IPS-18a (cell line): ENCODE measurements at regions not wholly inside any gene's neighbourhood (a gene's known extent, or its start where the extent isn't known, plus 50 kb on each side); places are given as distances from the start of the nearest gene placed in this dataset.

Experiments
- H3K27ac ChIP-seq: one replicate; pipeline ENCODE4 v1.5.1; 2013; ENCODE audit warnings: low read length
- H3K27me3 ChIP-seq: one replicate; pipeline ENCODE4 v1.6.1; 2013; ENCODE audit warnings: mild to moderate bottlenecking, low read length; ENCODE audit not compliant: control insufficient read depth, insufficient read depth
- H3K36me3 ChIP-seq: one replicate; pipeline ENCODE4 v1.6.1; 2013; ENCODE audit warnings: low read depth, low read length; ENCODE audit not compliant: control insufficient read depth
- H3K4me1 ChIP-seq: one replicate; pipeline ENCODE4 v1.6.1; 2013; ENCODE audit warnings: low read depth, low read length; ENCODE audit not compliant: control insufficient read depth
- H3K4me3 ChIP-seq: one replicate; pipeline ENCODE4 v1.5.1; 2013; ENCODE audit warnings: low read length
- H3K9ac ChIP-seq: one replicate; pipeline ENCODE4 v1.6.1; 2013; ENCODE audit warnings: mild to moderate bottlenecking, low read length, moderate library complexity
- H3K9me3 ChIP-seq: one replicate; pipeline ENCODE4 v1.6.1; 2013; ENCODE audit warnings: low read depth, low read length; ENCODE audit not compliant: control insufficient read depth

DNA sequence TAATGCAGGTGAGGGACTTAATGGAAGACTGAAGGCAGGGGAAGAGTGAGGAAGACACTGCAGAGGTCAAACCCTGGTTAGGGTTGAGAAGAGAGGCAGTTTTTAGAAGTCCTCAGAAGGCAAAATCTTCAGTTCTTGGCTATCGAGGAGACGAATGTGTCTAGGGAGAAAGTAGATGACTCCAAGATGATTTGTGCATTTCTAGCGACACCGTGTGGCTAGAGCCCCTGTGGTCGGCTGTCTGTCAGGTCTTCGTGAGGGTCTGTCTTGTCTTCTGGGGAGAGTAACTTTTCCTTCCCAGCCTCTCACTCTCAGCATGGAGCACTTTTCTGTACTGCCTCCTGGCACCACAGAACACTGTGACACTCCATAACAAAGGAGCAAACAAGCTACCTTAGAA, 458.1 kb downstream of the STIM2 start:
- H3K27me3 ChIP-seq = no peaks in the 10 kb centered on the region
- peaks cover 6% of the 10 kb centered on the region for H3K4me1 ChIP-seq
- H3K36me3 ChIP-seq = no peaks in the 10 kb centered on the region
- H3K9ac ChIP-seq = no peak overlapping the region
- H3K9me3 ChIP-seq = no peaks in the 10 kb centered on the region
- H3K27ac ChIP-seq = no peak overlapping the region
- no peak overlapping the region for H3K4me3 ChIP-seq

GRCh38 chr4:27326991-27327390, 466.4 kb downstream of the STIM2 start:
- Histone ChIP-seq H3K9ac (no peak overlapping the region), H3K36me3 (no peaks in the 10 kb centered on the region), H3K27ac (no peak overlapping the region), H3K9me3 (no peaks in the 10 kb centered on the region), H3K27me3 (no peaks in the 10 kb centered on the region), H3K4me1 (peaks cover 4% of the 10 kb centered on the region), H3K4me3 (no peak overlapping the region)

- no peak overlapping the region for H3K9ac ChIP-seq
- no peaks in the 10 kb centered on the region for H3K9me3 ChIP-seq
- H3K27ac ChIP-seq = no peak overlapping the region
- H3K4me3 ChIP-seq = no peak overlapping the region
- H3K27me3 ChIP-seq = no peaks in the 10 kb centered on the region
- no peaks in the 10 kb centered on the region for H3K36me3 ChIP-seq
- H3K4me1 ChIP-seq = peaks cover 4% of the 10 kb centered on the region
Measured at GRCh38 chr4:27327421-27328181, 467.0 kb downstream of the STIM2 start.

GRCh38 chr4:27338530-27338929, 477.9 kb downstream of the STIM2 start:
- H3K9ac ChIP-seq = no peak overlapping the region
- no peaks in the 10 kb centered on the region for H3K4me1 ChIP-seq
- no peak overlapping the region for H3K4me3 ChIP-seq
- H3K36me3 ChIP-seq = no peaks in the 10 kb centered on the region
- no peaks in the 10 kb centered on the region for H3K27me3 ChIP-seq
- H3K27ac ChIP-seq = no peak overlapping the region
- no peaks in the 10 kb centered on the region for H3K9me3 ChIP-seq

DNA sequence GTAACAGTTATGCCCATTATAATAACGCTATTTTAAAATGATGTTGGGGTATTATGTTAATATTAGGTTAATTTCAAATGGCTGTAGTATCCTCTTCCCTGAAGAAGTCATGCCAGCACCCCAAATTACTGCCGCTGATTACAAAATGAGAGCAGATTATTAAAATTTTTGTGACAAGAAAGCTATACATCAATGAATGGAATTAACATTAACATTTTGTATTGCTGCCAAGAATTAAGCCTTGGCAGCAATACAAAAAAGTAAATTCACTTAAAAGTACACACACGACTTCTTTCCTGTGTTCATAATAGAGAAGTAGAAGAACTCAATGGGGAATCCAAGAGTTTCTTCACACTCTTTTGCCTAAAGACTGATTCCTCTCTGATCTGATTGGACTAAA, 482.8 kb downstream of the STIM2 start:
- Histone ChIP-seq H3K4me1 (no peaks in the 10 kb centered on the region), H3K4me3 (no peak overlapping the region), H3K27ac (no peak overlapping the region), H3K9me3 (no peaks in the 10 kb centered on the region), H3K9ac (no peak overlapping the region), H3K36me3 (no peaks in the 10 kb centered on the region), H3K27me3 (no peaks in the 10 kb centered on the region)

DNA sequence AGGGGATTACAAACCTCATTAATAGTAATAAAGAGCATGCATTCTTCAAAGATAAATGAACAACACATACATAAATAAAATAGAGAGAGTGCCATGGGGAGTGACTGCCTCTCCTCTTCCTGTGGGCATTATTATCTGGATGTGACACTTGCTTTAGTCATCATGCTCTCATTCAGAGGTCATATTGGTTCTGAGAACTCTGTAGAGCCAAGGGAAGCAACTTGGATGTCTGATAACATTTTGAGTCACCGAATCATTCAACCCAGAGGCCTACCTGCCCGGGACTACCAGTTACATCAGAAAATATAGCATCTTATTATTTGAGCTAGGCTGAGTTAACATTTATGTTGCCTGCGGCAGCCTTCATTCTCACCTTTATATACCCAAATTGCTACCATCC, 489.5 kb downstream of the STIM2 start:
- H3K9me3 ChIP-seq = no peaks in the 10 kb centered on the region
- no peaks in the 10 kb centered on the region for H3K4me1 ChIP-seq
- no peaks in the 10 kb centered on the region for H3K27me3 ChIP-seq
- H3K27ac ChIP-seq = no peak overlapping the region
- H3K4me3 ChIP-seq = no peak overlapping the region
- no peak overlapping the region for H3K9ac ChIP-seq
- no peaks in the 10 kb centered on the region for H3K36me3 ChIP-seq

DNA sequence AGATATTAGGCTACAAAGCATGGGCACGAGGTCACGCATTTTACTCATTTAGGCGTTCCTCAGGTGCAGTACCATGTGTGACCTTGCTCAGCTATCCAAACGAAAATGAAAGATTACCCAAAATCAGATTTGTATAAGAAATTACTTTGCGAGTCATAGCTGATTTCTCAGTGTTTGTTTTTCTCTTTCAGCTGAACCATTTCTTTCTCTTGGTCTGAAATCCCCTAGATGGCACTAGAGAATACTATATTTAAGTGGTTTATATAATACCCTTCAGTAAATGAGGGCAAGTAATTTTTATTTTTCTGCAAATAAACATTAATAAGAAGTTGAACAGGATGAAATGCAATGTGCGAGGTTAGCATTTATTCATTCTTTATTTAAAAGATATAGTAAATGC, 496.6 kb downstream of the STIM2 start:
- no peak overlapping the region for H3K4me3 ChIP-seq
- H3K9me3 ChIP-seq = no peaks in the 10 kb centered on the region
- no peak overlapping the region for H3K27ac ChIP-seq
- H3K4me1 ChIP-seq = peaks cover 10% of the 10 kb centered on the region
- no peaks in the 10 kb centered on the region for H3K36me3 ChIP-seq
- no peaks in the 10 kb centered on the region for H3K27me3 ChIP-seq
- H3K9ac ChIP-seq = no peak overlapping the region

DNA sequence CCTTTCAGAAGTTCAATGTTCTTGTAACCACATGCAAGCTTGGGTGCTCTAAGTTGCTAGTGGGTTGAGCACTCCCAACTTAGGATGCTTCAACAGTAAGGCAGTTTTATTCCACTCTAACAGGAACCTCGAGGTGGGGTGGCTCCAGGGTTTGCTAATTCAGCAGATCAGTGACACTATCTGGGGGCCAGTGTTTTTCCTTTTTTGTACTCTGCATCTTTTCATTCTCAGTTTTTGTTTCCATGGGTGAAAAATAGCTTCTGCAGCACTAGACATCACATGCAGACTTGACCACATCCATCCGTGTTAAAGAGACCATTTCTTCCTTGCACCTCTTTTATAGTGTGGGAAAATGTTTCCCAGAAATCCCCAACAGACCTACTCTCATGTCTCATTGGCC, 497.6 kb downstream of the STIM2 start:
- Histone ChIP-seq H3K27me3 (no peaks in the 10 kb centered on the region), H3K4me3 (no peak overlapping the region), H3K27ac (no peak overlapping the region), H3K9ac (no peak overlapping the region), H3K36me3 (no peaks in the 10 kb centered on the region), H3K4me1 (peaks cover 10% of the 10 kb centered on the region), H3K9me3 (no peaks in the 10 kb centered on the region)

DNA sequence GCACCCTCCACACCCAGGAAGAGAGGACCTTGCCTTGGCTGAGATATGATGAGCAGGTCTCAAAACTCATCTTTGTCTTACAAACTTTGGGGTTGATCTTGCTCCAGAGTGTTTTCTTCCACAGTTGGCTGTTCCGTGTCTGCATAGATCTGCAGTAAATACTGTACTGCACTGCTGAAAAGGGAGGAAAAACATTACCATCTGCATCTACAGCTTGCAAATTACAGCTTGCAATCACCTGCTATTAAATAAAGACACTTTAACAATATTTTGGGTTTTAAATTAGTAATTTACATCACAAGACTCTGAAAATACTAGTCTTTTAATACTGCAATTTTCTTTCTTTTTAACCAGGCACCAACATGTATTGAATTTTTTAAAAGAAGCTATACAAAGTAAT, 499.5 kb downstream of the STIM2 start:
- no peak overlapping the region for H3K9ac ChIP-seq
- H3K36me3 ChIP-seq = no peaks in the 10 kb centered on the region
- H3K27me3 ChIP-seq = no peaks in the 10 kb centered on the region
- no peak overlapping the region for H3K27ac ChIP-seq
- H3K4me3 ChIP-seq = no peak overlapping the region
- peaks cover 10% of the 10 kb centered on the region for H3K4me1 ChIP-seq
- no peaks in the 10 kb centered on the region for H3K9me3 ChIP-seq

DNA sequence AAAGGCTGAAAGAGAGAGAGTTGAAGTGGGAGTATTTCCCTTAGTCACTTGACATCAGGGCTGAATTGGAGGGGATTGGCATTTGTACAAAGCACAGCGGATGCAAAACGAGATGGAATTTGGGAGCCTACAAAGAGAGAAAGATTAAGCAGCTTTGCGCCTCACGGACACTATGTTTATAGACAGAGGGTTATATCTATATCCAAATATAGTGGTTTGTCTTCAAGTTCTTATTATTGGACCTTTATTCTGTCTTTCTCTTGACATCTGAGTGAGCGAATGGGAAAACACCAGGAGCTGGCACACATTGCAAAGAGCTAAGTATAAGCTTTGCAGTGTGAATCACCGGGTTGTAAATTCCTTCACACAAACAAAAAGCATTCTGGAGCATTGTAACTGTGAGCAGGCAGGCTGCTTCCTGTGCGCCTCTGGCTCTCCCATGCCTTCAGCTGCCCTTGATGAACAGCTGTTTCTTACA, 500.2 kb downstream of the STIM2 start:
- no peak overlapping the region for H3K9ac ChIP-seq
- H3K4me1 ChIP-seq = peaks cover 10% of the 10 kb centered on the region
- H3K9me3 ChIP-seq = no peaks in the 10 kb centered on the region
- H3K27me3 ChIP-seq = no peaks in the 10 kb centered on the region
- no peaks in the 10 kb centered on the region for H3K36me3 ChIP-seq
- no peak overlapping the region for H3K27ac ChIP-seq
- no peak overlapping the region for H3K4me3 ChIP-seq

DNA sequence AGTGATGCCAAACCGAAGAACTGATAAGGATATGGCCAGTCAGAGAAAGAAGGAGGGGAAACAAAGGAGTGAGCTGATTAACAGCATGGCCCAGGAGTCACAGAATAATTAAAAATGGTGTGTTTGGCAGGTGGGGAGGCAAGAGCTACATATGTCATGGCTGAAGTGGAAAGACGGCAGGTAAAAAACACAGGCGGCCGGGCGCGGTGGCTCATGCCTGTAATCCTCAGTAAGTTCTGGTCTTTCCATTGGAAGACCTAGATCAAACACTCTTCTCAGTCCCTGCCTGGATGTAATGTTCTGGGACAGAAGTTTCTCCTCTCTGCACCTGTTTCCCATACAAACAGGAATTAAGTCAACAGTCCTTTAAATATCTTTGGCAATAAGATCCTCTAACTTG, 503.9 kb downstream of the STIM2 start:
- no peaks in the 10 kb centered on the region for H3K36me3 ChIP-seq
- no peak overlapping the region for H3K27ac ChIP-seq
- H3K9me3 ChIP-seq = no peaks in the 10 kb centered on the region
- no peak overlapping the region for H3K9ac ChIP-seq
- no peaks in the 10 kb centered on the region for H3K27me3 ChIP-seq
- peaks cover 6% of the 10 kb centered on the region for H3K4me1 ChIP-seq
- no peak overlapping the region for H3K4me3 ChIP-seq

DNA sequence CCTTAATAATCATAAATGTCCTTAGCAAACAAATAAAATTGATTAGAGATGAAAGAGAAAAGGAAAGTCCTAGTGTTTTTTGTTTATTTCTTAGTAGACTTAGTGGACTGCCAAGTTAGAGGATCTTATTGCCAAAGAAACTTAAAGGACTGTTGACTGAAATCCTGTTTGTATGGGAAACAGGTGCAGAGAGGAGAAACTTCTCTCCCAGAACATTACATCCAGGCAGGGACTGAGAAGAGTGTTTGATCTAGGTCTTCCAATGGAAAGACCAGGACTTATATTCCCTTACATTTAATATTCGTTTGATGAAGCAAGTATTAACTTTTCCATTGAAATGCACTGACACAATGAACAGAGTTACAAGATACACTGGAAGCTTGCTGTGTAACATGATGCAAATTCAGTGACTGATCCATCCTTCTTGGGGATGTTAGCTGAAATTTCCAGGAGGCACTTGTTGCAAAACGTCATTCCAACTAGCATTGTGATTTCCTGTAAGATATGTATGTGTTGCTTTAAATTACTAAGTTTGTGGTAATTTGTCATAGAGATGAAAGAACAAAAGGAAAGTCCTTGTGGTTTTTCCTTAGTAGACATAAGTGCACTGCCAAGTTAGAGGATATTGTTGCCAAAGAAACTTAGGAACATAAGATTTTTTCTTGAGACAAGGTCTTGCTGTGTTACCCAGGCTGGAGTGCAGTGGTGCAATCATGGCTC, 505.6 kb downstream of the STIM2 start:
- Histone ChIP-seq H3K9ac (no peak overlapping the region), H3K27ac (no peak overlapping the region), H3K36me3 (no peaks in the 10 kb centered on the region), H3K4me3 (no peak overlapping the region), H3K4me1 (no peaks in the 10 kb centered on the region), H3K27me3 (no peaks in the 10 kb centered on the region), H3K9me3 (no peaks in the 10 kb centered on the region)
